HEK293T (cell line): ENCODE measurements at regions not wholly inside any gene's neighbourhood (a gene's known extent, or its start where the extent isn't known, plus 50 kb on each side); places are given as distances from the start of the nearest gene placed in this dataset.

Source experiments
- BHLHE40 ChIP-seq: fragments of 450-650 bp; IDR thresholded peaks from 2 replicates; pipeline ENCODE4 v1.6.1; 2016; ENCODE audit warnings: mild to moderate bottlenecking, moderate library complexity, borderline replicate concordance
- FOXA1 ChIP-seq: fragments of 450-650 bp; IDR thresholded peaks from 2 replicates; pipeline ENCODE4 v1.6.1; 2016; ENCODE audit warnings: mild to moderate bottlenecking
- HDGF ChIP-seq: fragments of 450-650 bp; IDR thresholded peaks from 2 replicates; pipeline ENCODE4 v1.6.1; 2017; ENCODE audit warnings: antibody characterized with exemption, borderline replicate concordance
- TARDBP ChIP-seq: fragments of 450-650 bp; IDR thresholded peaks from 2 replicates; pipeline ENCODE4 v1.6.1; 2016

GRCh38 chr6:88374553-88374952 lies 208.4 kb upstream of the CNR1 start:
- no peak for TF ChIP-seq FOXA1
- no peak for TF ChIP-seq BHLHE40
- no peak for TF ChIP-seq TARDBP
- TF ChIP-seq HDGF = no peak
